GM12873 (cell line): ENCODE measurements at regions not wholly inside any gene's neighbourhood (a gene's known extent, or its start where the extent isn't known, plus 50 kb on each side); places are given as distances from the start of the nearest gene placed in this dataset.

Experiments
- CTCF ChIP-seq: IDR thresholded peaks from 2 replicates; pipeline ENCODE4 v1.5.1; 2012; ENCODE audit warnings: low read depth, mild to moderate bottlenecking, moderate library complexity, low read length, control low read depth; ENCODE audit not compliant: insufficient read depth; ENCODE audit errors: missing control alignments

DNA sequence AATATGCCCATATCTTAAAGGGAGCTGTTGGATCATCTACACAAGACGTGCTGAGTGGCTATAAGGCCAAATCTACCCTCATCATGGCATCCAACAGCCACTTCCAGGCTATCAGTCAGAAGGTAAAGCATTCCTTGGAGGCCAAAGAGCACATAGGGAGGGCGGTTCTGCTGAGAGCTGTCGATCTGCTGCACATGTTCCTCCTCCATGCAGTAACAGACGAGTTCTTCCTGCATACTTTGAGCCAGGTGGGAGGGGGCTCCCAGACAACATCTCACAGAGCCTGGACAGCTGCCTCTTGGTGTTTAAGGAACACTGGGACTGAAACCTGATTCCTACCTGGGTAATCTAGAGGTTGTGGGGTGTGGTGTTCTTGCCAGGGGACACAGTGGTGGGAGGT is 93.3 kb upstream of the RAI14 start:
- no peak for TF ChIP-seq CTCF

GRCh38 chr5:34563269-34563668 is 92.9 kb upstream of the RAI14 start:
- TF ChIP-seq CTCF, result no peak

DNA sequence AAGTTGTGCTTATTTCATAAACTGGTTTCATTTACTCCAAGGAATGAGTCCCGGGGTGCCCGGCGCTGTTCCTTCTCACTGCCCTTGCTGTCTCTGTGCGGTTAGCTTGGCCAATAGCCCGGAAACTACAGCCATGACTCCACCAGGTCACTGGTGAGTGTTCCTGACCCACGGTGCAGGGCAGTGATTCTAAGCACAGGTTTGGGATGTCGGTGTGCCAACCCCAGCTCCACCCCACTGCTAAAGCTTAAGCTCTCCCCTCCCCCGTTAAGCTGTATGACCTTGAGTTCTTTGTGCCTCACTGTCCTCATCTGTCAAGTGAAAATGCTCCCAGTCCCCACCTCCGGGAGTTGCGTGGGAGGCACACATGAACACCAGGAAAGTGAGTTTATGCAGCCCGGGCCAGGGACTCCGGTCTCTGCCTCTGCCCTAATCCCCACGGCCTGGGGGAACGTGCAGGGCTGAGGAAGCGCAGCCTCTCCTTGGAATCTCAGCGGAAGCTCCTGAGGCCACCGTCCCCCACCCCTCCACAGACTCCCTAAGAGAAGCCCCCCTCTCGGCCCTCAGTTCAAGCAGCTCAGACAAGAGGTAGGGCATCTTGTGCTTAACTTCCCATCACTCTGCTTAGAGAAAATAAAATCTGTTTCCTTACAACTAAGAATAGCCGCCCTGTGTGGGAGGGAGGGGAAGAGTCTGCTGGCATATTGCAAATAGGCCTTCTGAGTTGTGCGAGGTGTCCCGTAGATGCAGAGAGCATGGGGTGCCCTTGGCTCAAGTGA is 92.0 kb upstream of the RAI14 start:
- TF ChIP-seq CTCF, result no peak

GRCh38 chr5:34564710-34565235 is 91.4 kb upstream of the RAI14 start:
- no peak for TF ChIP-seq CTCF

GRCh38 chr5:34570143-34570542 is 86.0 kb upstream of the RAI14 start:
- no peak for TF ChIP-seq CTCF

DNA sequence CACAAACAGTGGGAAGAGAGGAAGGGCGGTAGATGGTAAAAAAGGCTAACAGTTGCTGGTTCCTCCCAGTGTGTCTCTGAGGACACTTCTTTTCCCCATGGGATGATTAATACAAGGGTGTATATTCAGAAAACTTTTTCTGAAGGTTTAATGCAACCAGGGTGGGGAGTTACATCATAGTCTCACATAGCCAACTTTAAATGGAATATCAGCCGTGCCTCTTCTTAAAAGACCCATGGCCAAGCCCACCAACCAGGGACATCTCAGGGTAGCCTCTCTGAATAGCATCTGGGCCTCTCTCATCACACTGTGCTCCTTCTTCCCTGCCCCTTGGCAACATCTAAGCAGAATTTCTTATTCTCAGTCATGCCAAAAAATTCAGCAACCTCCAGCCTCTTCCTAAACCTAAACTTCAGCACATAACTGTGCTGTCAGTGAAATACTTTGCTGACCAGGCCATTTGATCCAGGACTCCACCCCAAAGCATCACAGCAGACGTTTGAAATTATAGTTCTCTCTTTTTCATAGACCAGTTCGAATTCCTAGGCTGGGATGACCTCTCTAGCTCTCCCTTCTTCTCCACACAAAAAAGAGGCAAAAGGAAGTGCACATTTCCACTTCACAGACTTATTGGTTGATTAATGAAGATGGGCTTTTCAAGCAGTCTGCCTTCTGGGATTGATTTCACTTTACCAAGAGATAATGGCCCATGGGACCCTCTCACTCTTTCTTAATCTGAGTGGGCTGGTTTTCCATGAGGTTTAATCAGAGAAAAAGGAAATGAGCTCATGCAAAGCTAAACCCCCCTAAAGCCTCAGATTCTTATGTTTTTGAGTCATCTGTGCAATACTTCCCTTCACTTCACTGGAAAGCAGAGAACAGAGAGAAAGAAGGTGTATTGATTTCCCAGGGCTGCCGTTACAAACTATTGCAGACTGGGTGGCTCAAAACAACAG is 85.1 kb upstream of the RAI14 start:
- TF ChIP-seq CTCF, result no peak

DNA sequence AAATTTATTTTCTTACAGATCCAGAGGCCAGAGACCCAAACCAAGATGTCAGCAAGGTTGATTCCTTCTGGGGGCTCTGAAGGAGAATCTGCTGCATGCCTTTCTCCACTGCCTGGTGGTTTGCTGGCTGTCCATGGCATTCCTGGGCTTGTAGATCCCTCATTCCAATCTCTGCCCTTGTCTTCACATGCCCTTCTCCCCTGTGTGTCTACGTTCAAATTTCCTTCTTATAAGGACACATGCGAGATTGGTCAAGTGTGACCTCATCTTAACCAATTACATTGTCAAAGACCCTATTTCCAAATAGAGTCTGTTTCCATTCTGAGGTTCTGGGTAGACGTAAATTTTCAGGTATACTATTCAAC is 84.5 kb upstream of the RAI14 start:
- no peak for TF ChIP-seq CTCF
